ENCODE measurements at regions not wholly inside any gene's neighbourhood (a gene's known extent, or its start where the extent isn't known, plus 50 kb on each side); places are given as distances from the start of the nearest gene placed in this dataset.

GRCh38 chr16:54438469-54438868, 151.9 kb upstream of the IRX3 start (continued):
- TF ChIP-seq, protein P1, sequence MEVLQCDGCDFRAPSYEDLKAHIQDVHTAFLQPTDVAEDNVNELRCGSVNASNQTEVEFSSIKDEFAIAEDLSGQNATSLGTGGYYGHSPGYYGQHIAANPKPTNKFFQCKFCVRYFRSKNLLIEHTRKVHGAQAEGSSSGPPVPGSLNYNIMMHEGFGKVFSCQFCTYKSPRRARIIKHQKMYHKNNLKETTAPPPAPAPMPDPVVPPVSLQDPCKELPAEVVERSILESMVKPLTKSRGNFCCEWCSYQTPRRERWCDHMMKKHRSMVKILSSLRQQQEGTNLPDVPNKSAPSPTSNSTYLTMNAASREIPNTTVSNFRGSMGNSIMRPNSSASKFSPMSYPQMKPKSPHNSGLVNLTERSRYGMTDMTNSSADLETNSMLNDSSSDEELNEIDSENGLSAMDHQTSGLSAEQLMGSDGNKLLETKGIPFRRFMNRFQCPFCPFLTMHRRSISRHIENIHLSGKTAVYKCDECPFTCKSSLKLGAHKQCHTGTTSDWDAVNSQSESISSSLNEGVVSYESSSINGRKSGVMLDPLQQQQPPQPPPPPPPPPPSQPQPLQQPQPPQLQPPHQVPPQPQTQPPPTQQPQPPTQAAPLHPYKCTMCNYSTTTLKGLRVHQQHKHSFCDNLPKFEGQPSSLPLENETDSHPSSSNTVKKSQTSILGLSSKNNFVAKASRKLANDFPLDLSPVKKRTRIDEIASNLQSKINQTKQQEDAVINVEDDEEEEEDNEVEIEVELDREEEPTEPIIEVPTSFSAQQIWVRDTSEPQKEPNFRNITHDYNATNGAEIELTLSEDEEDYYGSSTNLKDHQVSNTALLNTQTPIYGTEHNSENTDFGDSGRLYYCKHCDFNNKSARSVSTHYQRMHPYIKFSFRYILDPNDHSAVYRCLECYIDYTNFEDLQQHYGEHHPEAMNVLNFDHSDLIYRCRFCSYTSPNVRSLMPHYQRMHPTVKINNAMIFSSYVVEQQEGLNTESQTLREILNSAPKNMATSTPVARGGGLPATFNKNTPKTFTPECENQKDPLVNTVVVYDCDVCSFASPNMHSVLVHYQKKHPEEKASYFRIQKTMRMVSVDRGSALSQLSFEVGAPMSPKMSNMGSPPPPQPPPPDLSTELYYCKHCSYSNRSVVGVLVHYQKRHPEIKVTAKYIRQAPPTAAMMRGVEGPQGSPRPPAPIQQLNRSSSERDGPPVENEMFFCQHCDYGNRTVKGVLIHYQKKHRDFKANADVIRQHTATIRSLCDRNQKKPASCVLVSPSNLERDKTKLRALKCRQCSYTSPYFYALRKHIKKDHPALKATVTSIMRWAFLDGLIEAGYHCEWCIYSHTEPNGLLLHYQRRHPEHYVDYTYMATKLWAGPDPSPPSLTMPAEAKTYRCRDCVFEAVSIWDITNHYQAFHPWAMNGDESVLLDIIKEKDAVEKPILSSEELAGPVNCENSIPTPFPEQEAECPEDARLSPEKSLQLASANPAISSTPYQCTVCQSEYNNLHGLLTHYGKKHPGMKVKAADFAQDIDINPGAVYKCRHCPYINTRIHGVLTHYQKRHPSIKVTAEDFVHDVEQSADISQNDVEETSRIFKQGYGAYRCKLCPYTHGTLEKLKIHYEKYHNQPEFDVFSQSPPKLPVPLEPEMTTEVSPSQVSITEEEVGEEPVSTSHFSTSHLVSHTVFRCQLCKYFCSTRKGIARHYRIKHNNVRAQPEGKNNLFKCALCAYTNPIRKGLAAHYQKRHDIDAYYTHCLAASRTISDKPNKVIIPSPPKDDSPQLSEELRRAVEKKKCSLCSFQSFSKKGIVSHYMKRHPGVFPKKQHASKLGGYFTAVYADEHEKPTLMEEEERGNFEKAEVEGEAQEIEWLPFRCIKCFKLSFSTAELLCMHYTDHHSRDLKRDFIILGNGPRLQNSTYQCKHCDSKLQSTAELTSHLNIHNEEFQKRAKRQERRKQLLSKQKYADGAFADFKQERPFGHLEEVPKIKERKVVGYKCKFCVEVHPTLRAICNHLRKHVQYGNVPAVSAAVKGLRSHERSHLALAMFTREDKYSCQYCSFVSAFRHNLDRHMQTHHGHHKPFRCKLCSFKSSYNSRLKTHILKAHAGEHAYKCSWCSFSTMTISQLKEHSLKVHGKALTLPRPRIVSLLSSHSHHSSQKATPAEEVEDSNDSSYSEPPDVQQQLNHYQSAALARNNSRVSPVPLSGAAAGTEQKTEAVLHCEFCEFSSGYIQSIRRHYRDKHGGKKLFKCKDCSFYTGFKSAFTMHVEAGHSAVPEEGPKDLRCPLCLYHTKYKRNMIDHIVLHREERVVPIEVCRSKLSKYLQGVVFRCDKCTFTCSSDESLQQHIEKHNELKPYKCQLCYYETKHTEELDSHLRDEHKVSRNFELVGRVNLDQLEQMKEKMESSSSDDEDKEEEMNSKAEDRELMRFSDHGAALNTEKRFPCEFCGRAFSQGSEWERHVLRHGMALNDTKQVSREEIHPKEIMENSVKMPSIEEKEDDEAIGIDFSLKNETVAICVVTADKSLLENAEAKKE (CRISPR knock-in tag; IDR thresholded peaks at IDR 0.05): no peak

DNA sequence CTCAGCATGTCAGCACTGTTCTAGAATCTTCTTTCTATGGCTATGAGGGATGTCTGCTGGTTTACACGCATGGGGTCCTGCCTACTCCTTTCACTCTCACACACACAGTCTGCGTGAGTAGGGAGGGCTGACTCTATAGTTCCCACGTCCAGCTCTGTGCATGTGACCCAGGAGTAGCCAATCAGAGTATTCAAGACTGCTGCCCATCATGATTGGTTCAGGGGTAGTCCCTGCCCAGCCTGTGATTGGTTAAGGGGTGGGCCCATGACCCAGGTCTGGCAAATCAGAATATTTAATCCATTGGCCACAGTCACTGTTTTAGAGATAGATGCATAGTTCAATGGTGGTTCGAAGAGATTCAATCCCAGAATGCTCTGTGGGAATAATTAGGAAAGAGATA, 151.3 kb upstream of the IRX3 start:
- H3K9me3 Mint-ChIP-seq: no peaks in the 10 kb centered on the region; the same call in 2 of the 3 replicates
- H3K36me3 ChIP-seq (ENCODE audit: insufficient read depth): no peaks in the 10 kb centered on the region
- H3K4me3 ChIP-seq: no peak overlapping the region
- no peak overlapping the region for H2AFZ ChIP-seq
- no peak for TF ChIP-seq NANOG (IDR thresholded peaks at IDR 0.05; ENCODE audit: borderline replicate concordance)
- TF ChIP-seq, protein P1 (CRISPR knock-in tag; IDR thresholded peaks at IDR 0.05): no peak
- TF ChIP-seq EZH2 (IDR thresholded peaks at IDR 0.05; ENCODE audit: low read depth, unreplicated experiment): no peak
- TF ChIP-seq CREB1 (CRISPR knock-in tag; IDR thresholded peaks at IDR 0.05; ENCODE audit: low read depth): no peak
- TF ChIP-seq ETS1 (IDR thresholded peaks at IDR 0.05): no peak
- no peaks in the 10 kb centered on the region for H3K79me2 ChIP-seq (replicated peaks; ENCODE audit: insufficient read depth)
- no peaks in the 10 kb centered on the region for H4K20me1 ChIP-seq (replicated peaks; ENCODE audit: insufficient read depth)
- H3K36me3 Mint-ChIP-seq (ENCODE audit: low read depth): no peaks in the 10 kb centered on the region
- peaks cover 2% of the 10 kb centered on the region for H3K27me3 Mint-ChIP-seq (ENCODE audit: insufficient read depth, low read depth, poor library complexity)
- H3K27ac ChIP-seq (ENCODE audit: low read depth): no peak overlapping the region
- H3K4me3 Mint-ChIP-seq: no peak overlapping the region
- H3F3A ChIP-seq (replicated peaks; ENCODE audit: low read depth): no peaks in the 10 kb centered on the region
- H3K4me1 Mint-ChIP-seq: no peaks in the 10 kb centered on the region
- 0 out of 2 replicates have a peak, but pooled peaks cover 8% of the 10 kb centered on the region for H3K9me2 ChIP-seq (ENCODE audit: insufficient read depth)
- H3K27ac Mint-ChIP-seq: no peak overlapping the region
- no peaks in the 10 kb centered on the region for H3K27me3 ChIP-seq (ENCODE audit: insufficient read depth)
- ATAC-seq: no peak
- no peak overlapping the region for H3K4me2 ChIP-seq
- no peak for DNase-seq (ENCODE audit: low spot score)
- no peaks in the 10 kb centered on the region for H3K4me1 ChIP-seq (ENCODE audit: insufficient read depth)
